SK-N-SH (cell line): ENCODE measurements at regions not wholly inside any gene's neighbourhood (a gene's known extent, or its start where the extent isn't known, plus 50 kb on each side); places are given as distances from the start of the nearest gene placed in this dataset.

Experiments
- CTCF ChIP-seq: fragments of 200-600 bp; sonication (generic); IDR thresholded peaks from 2 replicates; pipeline ENCODE4 v1.6.1; 2017; ENCODE audit warnings: antibody characterized with exemption, mild to moderate bottlenecking, moderate library complexity
- GABPA ChIP-seq: IDR thresholded peaks from 2 replicates; pipeline ENCODE4 v1.4.0; 2012; ENCODE audit warnings: low read depth, mild to moderate bottlenecking
- MAX ChIP-seq: IDR thresholded peaks from 2 replicates; pipeline ENCODE4 v1.4.0; 2012; ENCODE audit warnings: low read depth
- NRF1 ChIP-seq: IDR thresholded peaks from 2 replicates; pipeline ENCODE4 v1.6.1; 2012; ENCODE audit warnings: low read depth, mild to moderate bottlenecking, low read length
- POLR2AphosphoS5 ChIP-seq: IDR thresholded peaks from 2 replicates; pipeline ENCODE4 v1.6.1; 2012; ENCODE audit warnings: low read depth, low read length
- RCOR1 ChIP-seq: fragments of 150-350 bp; IDR thresholded peaks from 2 replicates; pipeline ENCODE4 v1.6.1; 2017; ENCODE audit warnings: antibody characterized with exemption, low read length
- REST ChIP-seq: IDR thresholded peaks from 2 replicates; pipeline ENCODE4 v1.6.1; 2012; ENCODE audit warnings: mild to moderate bottlenecking, low read depth, low read length, moderate library complexity
- RFX5 ChIP-seq: IDR thresholded peaks from 2 replicates; pipeline ENCODE4 v1.6.1; 2012; ENCODE audit warnings: mild to moderate bottlenecking, improper control_type of control experiment, low read length
- RXRA ChIP-seq: IDR thresholded peaks from 2 replicates; pipeline ENCODE4 v1.4.0; 2012; ENCODE audit warnings: low read depth, mild to moderate bottlenecking, borderline replicate concordance
- SIN3A ChIP-seq: IDR thresholded peaks from 2 replicates; pipeline ENCODE4 v1.6.1; 2012; ENCODE audit warnings: low read depth, mild to moderate bottlenecking, low read length, moderate library complexity, borderline replicate concordance
- TAF1 ChIP-seq: IDR thresholded peaks from 2 replicates; pipeline ENCODE4 v1.6.1; 2012; ENCODE audit warnings: low read depth, mild to moderate bottlenecking, low read length, moderate library complexity, borderline replicate concordance
- TCF12 ChIP-seq: IDR thresholded peaks from 2 replicates; pipeline ENCODE4 v1.4.0; 2012
- YY1 ChIP-seq: IDR thresholded peaks from 2 replicates; pipeline ENCODE4 v1.4.0; 2012; ENCODE audit warnings: low read depth, mild to moderate bottlenecking
- TF ChIP-seq, protein P1 (sequence below): IDR thresholded peaks from 2 replicates; pipeline ENCODE4 v1.4.0; 2012; ENCODE audit warnings: low read depth, borderline replicate concordance

DNA sequence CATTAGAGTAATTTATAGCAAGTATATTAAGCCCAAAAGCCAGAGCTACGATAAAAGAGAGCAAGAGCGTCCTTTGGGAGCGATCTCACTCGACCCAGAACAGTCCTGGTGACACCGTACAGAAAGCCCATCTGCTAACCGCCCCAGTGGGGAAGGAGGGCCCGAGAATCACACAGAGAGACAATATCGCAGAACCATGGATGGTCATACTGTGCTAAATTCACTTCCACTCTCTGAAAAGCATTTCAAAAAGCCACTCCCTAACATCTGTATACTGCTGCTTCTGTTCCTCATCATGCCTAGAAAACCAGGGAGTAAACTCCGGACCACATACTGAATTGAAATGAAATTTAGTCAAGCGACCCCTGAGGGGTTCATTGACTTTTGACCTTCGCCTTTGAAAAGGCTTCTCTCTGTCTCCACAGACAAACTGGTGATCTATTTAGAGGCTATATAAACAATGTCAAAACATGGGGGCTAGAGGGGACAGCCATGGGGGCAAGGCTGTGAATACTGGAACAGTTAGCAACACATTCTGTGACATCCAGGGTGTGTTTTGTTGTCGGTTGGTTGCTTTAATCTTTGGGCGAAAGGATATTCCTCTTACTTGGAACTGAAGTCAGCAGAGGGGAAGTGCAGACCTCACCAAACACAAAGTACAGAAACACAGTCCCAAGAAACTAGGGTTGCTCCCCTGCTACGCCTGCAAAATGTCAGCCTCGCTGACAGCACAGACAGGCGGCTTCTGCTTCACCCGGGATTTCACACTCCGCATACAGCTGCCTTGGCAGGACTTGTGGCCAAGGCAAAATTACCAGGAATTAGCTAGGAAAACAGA is 129.0 kb upstream of the RASGEF1B start:
- TF ChIP-seq CTCF (no peak), POLR2AphosphoS5 (no peak), YY1 (no peak), RCOR1 (no peak), REST (no peak), MAX (no peak), SIN3A (no peak), GABPA (no peak), RXRA (no peak), TCF12 (no peak), RFX5 (no peak), NRF1 (no peak), TAF1 (no peak)
- TF ChIP-seq, protein P1, sequence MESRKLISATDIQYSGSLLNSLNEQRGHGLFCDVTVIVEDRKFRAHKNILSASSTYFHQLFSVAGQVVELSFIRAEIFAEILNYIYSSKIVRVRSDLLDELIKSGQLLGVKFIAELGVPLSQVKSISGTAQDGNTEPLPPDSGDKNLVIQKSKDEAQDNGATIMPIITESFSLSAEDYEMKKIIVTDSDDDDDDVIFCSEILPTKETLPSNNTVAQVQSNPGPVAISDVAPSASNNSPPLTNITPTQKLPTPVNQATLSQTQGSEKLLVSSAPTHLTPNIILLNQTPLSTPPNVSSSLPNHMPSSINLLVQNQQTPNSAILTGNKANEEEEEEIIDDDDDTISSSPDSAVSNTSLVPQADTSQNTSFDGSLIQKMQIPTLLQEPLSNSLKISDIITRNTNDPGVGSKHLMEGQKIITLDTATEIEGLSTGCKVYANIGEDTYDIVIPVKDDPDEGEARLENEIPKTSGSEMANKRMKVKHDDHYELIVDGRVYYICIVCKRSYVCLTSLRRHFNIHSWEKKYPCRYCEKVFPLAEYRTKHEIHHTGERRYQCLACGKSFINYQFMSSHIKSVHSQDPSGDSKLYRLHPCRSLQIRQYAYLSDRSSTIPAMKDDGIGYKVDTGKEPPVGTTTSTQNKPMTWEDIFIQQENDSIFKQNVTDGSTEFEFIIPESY: no peak
